ENCODE measurements at regions not wholly inside any gene's neighbourhood (a gene's known extent, or its start where the extent isn't known, plus 50 kb on each side); places are given as distances from the start of the nearest gene placed in this dataset.
"Not testable (repeated sequence)": the region's sequence is repeated elsewhere in the genome, so short reads cannot be mapped to it uniquely, and the experiment has no call there.

GRCh38 chr10:4243169-4243568 lies 458.2 kb upstream of the KLF6 start:
- H3K4me3 Mint-ChIP-seq: no peak overlapping the region
- peaks cover 22% of the 10 kb centered on the region for H3K4me1 Mint-ChIP-seq
- DNase-seq: no peak
- no peak overlapping the region for H3K27ac Mint-ChIP-seq
- H3K9me3 Mint-ChIP-seq: no peaks in the 10 kb centered on the region
- CTCF ChIA-PET: interaction anchor here (0.7 kb wide), 1 partner anchor 1380 kb away, joined by 3 read pairs; no protein-coding TSS in a partner anchor
- no peaks in the 10 kb centered on the region for H3K36me3 Mint-ChIP-seq
- peaks cover 7% of the 10 kb centered on the region for H3K27me3 Mint-ChIP-seq

- Mint-ChIP-seq H3K4me3 (no peak overlapping the region), H3K36me3 (no peaks in the 10 kb centered on the region), H3K27me3 (peaks cover 7% of the 10 kb centered on the region), H3K27ac (no peak overlapping the region), H3K4me1 (peaks cover 22% of the 10 kb centered on the region), H3K9me3 (no peaks in the 10 kb centered on the region)
- no peak for DNase-seq
- CTCF ChIA-PET: no interaction called here
Observed at GRCh38 chr10:4242561-4243035, 457.6 kb upstream of the KLF6 start.

DNA sequence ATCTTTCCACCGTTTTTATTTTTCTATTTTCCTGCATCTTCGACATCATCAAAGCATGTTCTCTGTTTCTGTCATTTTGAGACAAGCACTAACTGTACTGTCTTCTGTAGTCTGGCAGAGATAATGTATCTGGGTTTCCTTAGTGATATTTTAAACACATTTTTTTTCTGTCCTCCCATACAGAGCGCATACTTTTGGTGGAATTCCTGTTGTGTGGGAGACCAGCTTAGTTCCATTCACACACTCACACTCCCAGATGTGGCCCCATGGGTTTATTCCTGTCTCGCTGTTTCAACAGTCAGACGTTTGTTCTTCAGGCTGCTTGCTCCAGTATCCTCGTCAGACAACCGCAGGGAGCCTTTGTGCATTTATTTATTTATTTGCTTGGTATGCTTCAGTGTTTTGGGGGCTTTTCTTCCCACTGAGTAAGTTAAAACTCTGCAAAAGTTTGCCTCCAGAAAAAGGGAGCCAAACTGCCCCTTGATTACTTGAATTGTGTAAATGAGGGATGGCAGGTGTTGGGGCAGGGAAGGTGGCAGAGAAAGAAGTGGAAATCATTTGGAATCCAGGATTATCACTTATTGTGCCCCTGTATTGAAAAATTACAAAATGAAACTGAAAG lies 456.8 kb upstream of the KLF6 start:
- DNase-seq: no peak
- no peak overlapping the region for H3K27ac Mint-ChIP-seq
- H3K4me3 Mint-ChIP-seq: no peak overlapping the region
- H3K36me3 Mint-ChIP-seq: no peaks in the 10 kb centered on the region
- H3K27me3 Mint-ChIP-seq: peaks cover 7% of the 10 kb centered on the region
- peaks cover 20% of the 10 kb centered on the region for H3K4me1 Mint-ChIP-seq
- no peaks in the 10 kb centered on the region for H3K9me3 Mint-ChIP-seq
- CTCF ChIA-PET: no interaction called here

DNA sequence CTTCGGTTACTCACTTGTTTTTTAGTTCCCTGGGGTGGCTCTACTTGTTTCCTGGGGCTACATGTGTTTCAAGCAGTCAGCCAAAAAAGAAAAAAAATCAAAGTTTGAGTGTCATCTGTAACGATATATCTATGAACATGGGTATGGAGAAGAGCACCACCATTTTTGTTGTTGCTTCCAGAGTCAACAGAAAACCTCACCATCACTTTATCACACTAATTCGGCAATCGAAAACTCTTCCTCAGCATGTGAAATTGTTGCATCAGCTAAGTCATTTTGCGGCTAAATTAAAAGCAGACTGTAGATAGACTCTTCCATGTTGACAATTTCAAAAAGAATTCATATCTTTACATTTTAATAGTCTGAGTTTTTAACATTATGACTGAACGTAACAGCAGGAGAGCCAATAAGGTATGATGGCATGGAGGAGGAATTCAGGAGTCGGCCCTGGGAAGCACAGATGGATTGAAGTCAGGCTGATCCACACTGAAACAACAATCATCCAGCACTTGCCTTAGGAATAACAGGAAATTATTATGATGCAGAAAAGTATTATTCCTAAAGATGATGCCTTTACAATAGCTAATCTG lies 455.7 kb upstream of the KLF6 start:
- no peaks in the 10 kb centered on the region for H3K9me3 Mint-ChIP-seq
- CTCF ChIA-PET: no interaction called here
- H3K4me1 Mint-ChIP-seq: peaks cover 14% of the 10 kb centered on the region
- no peak overlapping the region for H3K4me3 Mint-ChIP-seq
- no peak overlapping the region for H3K27ac Mint-ChIP-seq
- no peaks in the 10 kb centered on the region for H3K36me3 Mint-ChIP-seq
- no peak for DNase-seq
- peaks cover 4% of the 10 kb centered on the region for H3K27me3 Mint-ChIP-seq

DNA sequence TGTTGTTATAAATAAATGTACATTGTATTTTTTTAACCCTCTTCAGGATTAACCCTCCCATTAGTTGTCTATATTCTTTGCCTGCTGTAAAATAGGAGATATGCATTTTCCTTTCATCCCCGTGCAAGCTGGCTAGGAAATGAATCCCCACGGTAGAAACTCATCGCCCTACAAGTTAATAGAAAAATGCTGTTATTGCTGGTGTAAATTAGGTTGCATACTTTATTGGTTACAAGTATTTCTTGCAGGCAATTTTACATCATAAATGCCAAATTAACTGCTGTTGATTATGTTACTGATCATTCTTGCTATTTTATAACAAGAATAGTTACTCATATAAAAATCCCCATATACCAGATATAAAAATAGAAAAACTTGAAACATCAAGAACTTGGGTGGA lies 454.2 kb upstream of the KLF6 start:
- no peaks in the 10 kb centered on the region for H3K36me3 Mint-ChIP-seq
- CTCF ChIA-PET: no interaction called here
- H3K27me3 Mint-ChIP-seq: no peaks in the 10 kb centered on the region
- H3K4me1 Mint-ChIP-seq: peaks cover 14% of the 10 kb centered on the region
- no peak overlapping the region for H3K27ac Mint-ChIP-seq
- no peaks in the 10 kb centered on the region for H3K9me3 Mint-ChIP-seq
- no peak overlapping the region for H3K4me3 Mint-ChIP-seq
- no peak for DNase-seq

GRCh38 chr10:4236905-4237304 lies 451.9 kb upstream of the KLF6 start:
- H3K27me3 Mint-ChIP-seq, CTCF ChIA-PET, H3K4me1 Mint-ChIP-seq: not testable (repeated sequence)

DNA sequence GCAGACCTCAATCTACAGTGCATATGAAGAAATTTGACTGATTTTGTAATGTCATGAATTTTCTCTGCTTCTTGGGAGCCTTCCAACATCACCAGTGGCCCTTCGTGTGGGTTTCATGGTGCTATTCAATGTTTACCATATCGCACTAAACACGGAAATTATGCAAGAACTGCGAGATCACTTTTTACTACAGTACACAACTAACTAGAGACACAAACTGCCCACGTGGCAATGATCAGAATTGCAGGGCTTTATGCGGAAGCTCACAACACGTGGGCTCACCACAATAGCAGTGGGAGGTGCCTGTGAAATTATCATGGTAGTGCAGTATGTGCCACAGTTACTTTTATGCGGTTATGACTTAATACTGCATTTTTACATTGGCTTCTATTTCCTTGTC lies 449.7 kb upstream of the KLF6 start:
- CTCF ChIA-PET: interaction anchor here (0.5 kb wide), 1 partner anchor 75 kb away, joined by 3 read pairs; no protein-coding TSS in a partner anchor

More at GRCh38 chr10:4236905-4237304, 451.9 kb upstream of the KLF6 start:
- not testable (repeated sequence) for H3K9me3 Mint-ChIP-seq, H3K27ac Mint-ChIP-seq, H3K36me3 Mint-ChIP-seq, H3K4me3 Mint-ChIP-seq, DNase-seq

GRCh38 chr10:4231439-4231838 lies 446.4 kb upstream of the KLF6 start:
- no peaks in the 10 kb centered on the region for H3K36me3 Mint-ChIP-seq
- CTCF ChIA-PET: no interaction called here
- H3K27ac Mint-ChIP-seq: no peak overlapping the region
- no peaks in the 10 kb centered on the region for H3K27me3 Mint-ChIP-seq
- no peaks in the 10 kb centered on the region for H3K4me1 Mint-ChIP-seq
- no peak for DNase-seq
- H3K9me3 Mint-ChIP-seq: no peaks in the 10 kb centered on the region
- no peak overlapping the region for H3K4me3 Mint-ChIP-seq

More for the DNA sequence above, 449.7 kb upstream of the KLF6 start:
- Mint-ChIP-seq H3K36me3 (no peaks in the 10 kb centered on the region), H3K4me1 (no peaks in the 10 kb centered on the region), H3K27me3 (no peaks in the 10 kb centered on the region), H3K27ac (no peak overlapping the region), H3K9me3 (no peaks in the 10 kb centered on the region), H3K4me3 (no peak overlapping the region)
- no peak for DNase-seq

GRCh38 chr10:4230036-4230435 lies 445.0 kb upstream of the KLF6 start:
- DNase-seq: no peak
- Mint-ChIP-seq H3K27me3 (no peaks in the 10 kb centered on the region), H3K36me3 (no peaks in the 10 kb centered on the region), H3K9me3 (no peaks in the 10 kb centered on the region), H3K4me1 (no peaks in the 10 kb centered on the region), H3K4me3 (no peak overlapping the region), H3K27ac (no peak overlapping the region)
- CTCF ChIA-PET: interaction anchor here (0.6 kb wide), 1 partner anchor 1515 kb away, joined by 3 read pairs; no protein-coding TSS in a partner anchor

- Mint-ChIP-seq H3K27me3 (no peaks in the 10 kb centered on the region), H3K9me3 (no peaks in the 10 kb centered on the region), H3K4me3 (no peak overlapping the region), H3K4me1 (no peaks in the 10 kb centered on the region), H3K27ac (no peak overlapping the region), H3K36me3 (no peaks in the 10 kb centered on the region)
- CTCF ChIA-PET: no interaction called here
- no peak for DNase-seq
Observed at GRCh38 chr10:4229106-4229505, 444.1 kb upstream of the KLF6 start.

DNA sequence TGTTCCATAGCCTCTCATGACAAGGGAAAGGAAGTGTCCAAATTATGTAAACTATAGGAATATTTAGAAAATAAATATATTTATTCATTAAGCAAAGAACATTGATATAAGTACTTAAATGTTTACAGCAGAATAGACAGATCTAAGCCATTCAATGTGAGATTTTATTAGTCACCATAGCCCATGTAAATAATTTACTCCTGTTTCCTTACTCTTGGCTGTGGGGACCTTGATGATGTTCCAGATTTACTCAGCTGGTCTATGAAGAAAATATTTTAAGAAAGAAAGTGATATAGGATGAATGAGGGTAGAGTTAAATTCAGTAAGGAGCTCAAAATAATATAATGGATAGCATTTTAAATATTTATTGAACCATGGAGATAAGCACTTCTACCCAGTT lies 442.6 kb upstream of the KLF6 start:
- no peak overlapping the region for H3K27ac Mint-ChIP-seq
- no peak for DNase-seq
- no peaks in the 10 kb centered on the region for H3K36me3 Mint-ChIP-seq
- no peaks in the 10 kb centered on the region for H3K4me1 Mint-ChIP-seq
- no peaks in the 10 kb centered on the region for H3K27me3 Mint-ChIP-seq
- no peak overlapping the region for H3K4me3 Mint-ChIP-seq
- CTCF ChIA-PET: no interaction called here
- H3K9me3 Mint-ChIP-seq: no peaks in the 10 kb centered on the region

DNA sequence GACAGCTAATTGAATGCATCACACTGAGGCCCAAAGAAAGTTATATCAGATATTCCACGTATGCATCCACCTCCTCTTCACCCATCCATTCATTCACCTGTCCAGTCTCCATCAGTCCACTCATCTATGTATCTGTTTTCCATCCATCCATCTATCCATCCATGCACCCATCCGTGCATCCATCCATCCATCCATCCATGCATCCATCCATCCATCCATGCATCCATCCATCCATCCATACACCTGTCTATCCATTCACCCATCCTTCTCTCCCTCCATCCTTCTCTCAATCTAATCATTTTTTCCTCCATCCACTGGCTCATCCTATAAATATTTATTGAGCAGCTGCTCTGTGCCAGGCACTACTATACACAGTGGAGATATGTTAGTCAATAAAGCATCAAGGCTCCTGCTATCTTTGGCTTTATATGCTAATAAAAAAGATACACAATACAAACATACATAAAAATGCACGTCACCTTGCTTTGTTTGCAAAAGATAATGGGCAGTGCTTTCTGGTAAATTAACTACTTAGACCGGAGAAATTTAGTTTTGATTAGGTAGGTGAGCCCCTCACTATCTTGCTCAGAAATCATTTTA lies 442.0 kb upstream of the KLF6 start:
- no peak for DNase-seq
- H3K4me3 Mint-ChIP-seq: no peak overlapping the region
- CTCF ChIA-PET: no interaction called here
- no peaks in the 10 kb centered on the region for H3K4me1 Mint-ChIP-seq
- H3K27ac Mint-ChIP-seq: no peak overlapping the region
- no peaks in the 10 kb centered on the region for H3K36me3 Mint-ChIP-seq
- H3K9me3 Mint-ChIP-seq: no peaks in the 10 kb centered on the region
- no peaks in the 10 kb centered on the region for H3K27me3 Mint-ChIP-seq

DNA sequence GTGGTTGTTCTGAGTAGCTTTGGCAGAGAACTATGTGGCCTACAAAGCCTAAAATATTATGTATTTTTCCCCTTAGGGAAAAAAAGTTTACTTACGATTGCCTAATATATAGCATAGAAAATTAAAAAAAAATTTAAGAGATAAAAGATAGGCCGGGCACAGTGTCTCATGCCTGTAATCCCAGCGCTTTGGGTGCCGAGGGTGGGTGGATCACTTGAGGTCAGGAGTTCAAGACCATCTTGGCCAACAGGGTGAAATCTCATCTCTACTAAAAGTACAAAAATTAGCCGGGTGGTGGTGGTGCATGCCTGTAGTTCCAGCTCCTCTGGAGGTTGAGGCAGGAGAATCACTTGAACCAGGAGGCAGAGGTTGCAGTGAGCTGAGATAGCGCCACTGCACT lies 439.2 kb upstream of the KLF6 start:
- Mint-ChIP-seq H3K4me3 (no peak overlapping the region), H3K36me3 (no peaks in the 10 kb centered on the region), H3K9me3 (peaks cover 1% of the 10 kb centered on the region), H3K27me3 (no peaks in the 10 kb centered on the region), H3K4me1 (no peaks in the 10 kb centered on the region), H3K27ac (no peak overlapping the region)
- DNase-seq: no peak
- CTCF ChIA-PET: no interaction called here

GRCh38 chr10:4221310-4221709 lies 436.3 kb upstream of the KLF6 start:
- H3K9me3 Mint-ChIP-seq, H3K4me3 Mint-ChIP-seq, DNase-seq, CTCF ChIA-PET, H3K36me3 Mint-ChIP-seq, H3K27me3 Mint-ChIP-seq, H3K27ac Mint-ChIP-seq, H3K4me1 Mint-ChIP-seq: not testable (repeated sequence)

DNA sequence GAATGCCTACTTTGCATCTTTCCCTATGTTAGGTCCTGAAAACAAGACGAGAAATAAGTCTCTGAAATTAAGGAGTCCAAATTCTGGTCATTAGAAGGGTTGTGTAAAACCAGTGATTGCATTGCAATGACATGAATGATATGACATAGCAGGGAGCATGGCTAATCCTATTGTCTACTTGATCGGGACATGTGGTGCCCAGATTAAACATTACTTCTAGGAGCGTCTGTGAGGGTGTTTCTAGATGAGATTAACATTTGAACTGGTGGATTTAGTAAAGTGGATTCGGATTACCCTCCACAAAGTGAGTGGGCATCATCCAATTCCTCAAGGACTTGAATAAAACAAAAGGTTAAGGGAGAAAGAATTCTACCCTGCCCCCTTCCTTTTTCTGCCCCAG lies 434.9 kb upstream of the KLF6 start:
- no peak overlapping the region for H3K4me3 Mint-ChIP-seq
- H3K27me3 Mint-ChIP-seq: peaks cover 7% of the 10 kb centered on the region
- CTCF ChIA-PET: no interaction called here
- DNase-seq: no peak
- H3K9me3 Mint-ChIP-seq: peaks cover 1% of the 10 kb centered on the region
- H3K4me1 Mint-ChIP-seq: no peaks in the 10 kb centered on the region
- no peaks in the 10 kb centered on the region for H3K36me3 Mint-ChIP-seq
- H3K27ac Mint-ChIP-seq: no peak overlapping the region
